ENCODE measurements at regions not wholly inside any gene's neighbourhood (a gene's known extent, or its start where the extent isn't known, plus 50 kb on each side); places are given as distances from the start of the nearest gene placed in this dataset.

DNA sequence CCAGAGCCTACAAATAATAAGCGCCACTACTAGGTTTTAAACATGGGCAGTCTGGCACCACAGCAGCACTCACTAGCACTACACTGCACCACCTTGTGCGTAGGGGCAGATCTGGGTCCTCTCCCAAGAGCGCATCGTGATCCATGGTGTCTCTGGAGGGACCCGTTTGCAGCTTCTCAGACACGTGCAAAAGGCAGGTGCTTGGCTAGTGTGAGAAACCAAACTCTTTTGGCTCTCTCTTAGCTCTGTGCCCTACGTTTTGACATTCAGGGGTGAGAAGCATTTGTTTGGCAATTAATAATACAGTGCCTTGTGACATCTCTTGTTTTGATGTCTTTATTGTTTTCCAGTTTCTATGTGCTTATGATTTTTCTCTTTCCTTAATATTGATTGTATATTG, 75.4 kb upstream of the EGFLAM start:
- Histone ChIP-seq H3K79me2 (replicated peaks; ENCODE audit: insufficient read depth) (no peaks in the 10 kb centered on the region), H3F3A (replicated peaks; ENCODE audit: low read depth) (no peaks in the 10 kb centered on the region), H3K36me3 (ENCODE audit: insufficient read depth) (no peaks in the 10 kb centered on the region), H3K4me3 (no peak overlapping the region), H2AFZ (no peak overlapping the region), H3K27me3 (ENCODE audit: insufficient read depth) (no peaks in the 10 kb centered on the region), H3K4me2 (no peak overlapping the region), H4K20me1 (replicated peaks; ENCODE audit: insufficient read depth) (no peaks in the 10 kb centered on the region), H3K4me1 (ENCODE audit: insufficient read depth) (peaks cover 3% of the 10 kb centered on the region; the same call in 1 of the 2 replicates), H3K27ac (ENCODE audit: low read depth) (no peak overlapping the region), H3K9me2 (ENCODE audit: insufficient read depth) (no peaks in the 10 kb centered on the region)
- Mint-ChIP-seq H3K27me3 (ENCODE audit: insufficient read depth, low read depth, poor library complexity) (no peaks in the 10 kb centered on the region), H3K27ac (no peak overlapping the region), H3K4me3 (no peak overlapping the region), H3K4me1 (peaks cover 6% of the 10 kb centered on the region; the same call in 2 of the 3 replicates), H3K36me3 (ENCODE audit: low read depth) (no peaks in the 10 kb centered on the region), H3K9me3 (no peaks in the 10 kb centered on the region)
- TF ChIP-seq EZH2 (IDR thresholded peaks at IDR 0.05; ENCODE audit: low read depth, unreplicated experiment): no peak
- TF ChIP-seq EZH2phosphoT487 (IDR thresholded peaks at IDR 0.05; ENCODE audit: unreplicated experiment): no peak
- TF ChIP-seq, protein P1, sequence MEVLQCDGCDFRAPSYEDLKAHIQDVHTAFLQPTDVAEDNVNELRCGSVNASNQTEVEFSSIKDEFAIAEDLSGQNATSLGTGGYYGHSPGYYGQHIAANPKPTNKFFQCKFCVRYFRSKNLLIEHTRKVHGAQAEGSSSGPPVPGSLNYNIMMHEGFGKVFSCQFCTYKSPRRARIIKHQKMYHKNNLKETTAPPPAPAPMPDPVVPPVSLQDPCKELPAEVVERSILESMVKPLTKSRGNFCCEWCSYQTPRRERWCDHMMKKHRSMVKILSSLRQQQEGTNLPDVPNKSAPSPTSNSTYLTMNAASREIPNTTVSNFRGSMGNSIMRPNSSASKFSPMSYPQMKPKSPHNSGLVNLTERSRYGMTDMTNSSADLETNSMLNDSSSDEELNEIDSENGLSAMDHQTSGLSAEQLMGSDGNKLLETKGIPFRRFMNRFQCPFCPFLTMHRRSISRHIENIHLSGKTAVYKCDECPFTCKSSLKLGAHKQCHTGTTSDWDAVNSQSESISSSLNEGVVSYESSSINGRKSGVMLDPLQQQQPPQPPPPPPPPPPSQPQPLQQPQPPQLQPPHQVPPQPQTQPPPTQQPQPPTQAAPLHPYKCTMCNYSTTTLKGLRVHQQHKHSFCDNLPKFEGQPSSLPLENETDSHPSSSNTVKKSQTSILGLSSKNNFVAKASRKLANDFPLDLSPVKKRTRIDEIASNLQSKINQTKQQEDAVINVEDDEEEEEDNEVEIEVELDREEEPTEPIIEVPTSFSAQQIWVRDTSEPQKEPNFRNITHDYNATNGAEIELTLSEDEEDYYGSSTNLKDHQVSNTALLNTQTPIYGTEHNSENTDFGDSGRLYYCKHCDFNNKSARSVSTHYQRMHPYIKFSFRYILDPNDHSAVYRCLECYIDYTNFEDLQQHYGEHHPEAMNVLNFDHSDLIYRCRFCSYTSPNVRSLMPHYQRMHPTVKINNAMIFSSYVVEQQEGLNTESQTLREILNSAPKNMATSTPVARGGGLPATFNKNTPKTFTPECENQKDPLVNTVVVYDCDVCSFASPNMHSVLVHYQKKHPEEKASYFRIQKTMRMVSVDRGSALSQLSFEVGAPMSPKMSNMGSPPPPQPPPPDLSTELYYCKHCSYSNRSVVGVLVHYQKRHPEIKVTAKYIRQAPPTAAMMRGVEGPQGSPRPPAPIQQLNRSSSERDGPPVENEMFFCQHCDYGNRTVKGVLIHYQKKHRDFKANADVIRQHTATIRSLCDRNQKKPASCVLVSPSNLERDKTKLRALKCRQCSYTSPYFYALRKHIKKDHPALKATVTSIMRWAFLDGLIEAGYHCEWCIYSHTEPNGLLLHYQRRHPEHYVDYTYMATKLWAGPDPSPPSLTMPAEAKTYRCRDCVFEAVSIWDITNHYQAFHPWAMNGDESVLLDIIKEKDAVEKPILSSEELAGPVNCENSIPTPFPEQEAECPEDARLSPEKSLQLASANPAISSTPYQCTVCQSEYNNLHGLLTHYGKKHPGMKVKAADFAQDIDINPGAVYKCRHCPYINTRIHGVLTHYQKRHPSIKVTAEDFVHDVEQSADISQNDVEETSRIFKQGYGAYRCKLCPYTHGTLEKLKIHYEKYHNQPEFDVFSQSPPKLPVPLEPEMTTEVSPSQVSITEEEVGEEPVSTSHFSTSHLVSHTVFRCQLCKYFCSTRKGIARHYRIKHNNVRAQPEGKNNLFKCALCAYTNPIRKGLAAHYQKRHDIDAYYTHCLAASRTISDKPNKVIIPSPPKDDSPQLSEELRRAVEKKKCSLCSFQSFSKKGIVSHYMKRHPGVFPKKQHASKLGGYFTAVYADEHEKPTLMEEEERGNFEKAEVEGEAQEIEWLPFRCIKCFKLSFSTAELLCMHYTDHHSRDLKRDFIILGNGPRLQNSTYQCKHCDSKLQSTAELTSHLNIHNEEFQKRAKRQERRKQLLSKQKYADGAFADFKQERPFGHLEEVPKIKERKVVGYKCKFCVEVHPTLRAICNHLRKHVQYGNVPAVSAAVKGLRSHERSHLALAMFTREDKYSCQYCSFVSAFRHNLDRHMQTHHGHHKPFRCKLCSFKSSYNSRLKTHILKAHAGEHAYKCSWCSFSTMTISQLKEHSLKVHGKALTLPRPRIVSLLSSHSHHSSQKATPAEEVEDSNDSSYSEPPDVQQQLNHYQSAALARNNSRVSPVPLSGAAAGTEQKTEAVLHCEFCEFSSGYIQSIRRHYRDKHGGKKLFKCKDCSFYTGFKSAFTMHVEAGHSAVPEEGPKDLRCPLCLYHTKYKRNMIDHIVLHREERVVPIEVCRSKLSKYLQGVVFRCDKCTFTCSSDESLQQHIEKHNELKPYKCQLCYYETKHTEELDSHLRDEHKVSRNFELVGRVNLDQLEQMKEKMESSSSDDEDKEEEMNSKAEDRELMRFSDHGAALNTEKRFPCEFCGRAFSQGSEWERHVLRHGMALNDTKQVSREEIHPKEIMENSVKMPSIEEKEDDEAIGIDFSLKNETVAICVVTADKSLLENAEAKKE (CRISPR knock-in tag; IDR thresholded peaks at IDR 0.05): no peak
- no peak for TF ChIP-seq ZNF114 (CRISPR knock-in tag; IDR thresholded peaks at IDR 0.05)
- TF ChIP-seq NANOG (IDR thresholded peaks at IDR 0.05; ENCODE audit: borderline replicate concordance): no peak
- TF ChIP-seq ZNF331 (CRISPR knock-in tag; IDR thresholded peaks at IDR 0.05; ENCODE audit: low read depth): no peak
- TF ChIP-seq CREB1 (CRISPR knock-in tag; IDR thresholded peaks at IDR 0.05; ENCODE audit: low read depth): no peak
- TF ChIP-seq STAT1 (IDR thresholded peaks at IDR 0.05; ENCODE audit: unreplicated experiment): no peak
- no peak for TF ChIP-seq REST (IDR thresholded peaks at IDR 0.05; ENCODE audit: unreplicated experiment)
- TF ChIP-seq, protein P2, sequence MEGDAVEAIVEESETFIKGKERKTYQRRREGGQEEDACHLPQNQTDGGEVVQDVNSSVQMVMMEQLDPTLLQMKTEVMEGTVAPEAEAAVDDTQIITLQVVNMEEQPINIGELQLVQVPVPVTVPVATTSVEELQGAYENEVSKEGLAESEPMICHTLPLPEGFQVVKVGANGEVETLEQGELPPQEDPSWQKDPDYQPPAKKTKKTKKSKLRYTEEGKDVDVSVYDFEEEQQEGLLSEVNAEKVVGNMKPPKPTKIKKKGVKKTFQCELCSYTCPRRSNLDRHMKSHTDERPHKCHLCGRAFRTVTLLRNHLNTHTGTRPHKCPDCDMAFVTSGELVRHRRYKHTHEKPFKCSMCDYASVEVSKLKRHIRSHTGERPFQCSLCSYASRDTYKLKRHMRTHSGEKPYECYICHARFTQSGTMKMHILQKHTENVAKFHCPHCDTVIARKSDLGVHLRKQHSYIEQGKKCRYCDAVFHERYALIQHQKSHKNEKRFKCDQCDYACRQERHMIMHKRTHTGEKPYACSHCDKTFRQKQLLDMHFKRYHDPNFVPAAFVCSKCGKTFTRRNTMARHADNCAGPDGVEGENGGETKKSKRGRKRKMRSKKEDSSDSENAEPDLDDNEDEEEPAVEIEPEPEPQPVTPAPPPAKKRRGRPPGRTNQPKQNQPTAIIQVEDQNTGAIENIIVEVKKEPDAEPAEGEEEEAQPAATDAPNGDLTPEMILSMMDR (conservative IDR thresholded peaks at IDR 0.05; ENCODE audit: low read depth in 2 of 2): no peak
- no peak for TF ChIP-seq JUNB (IDR thresholded peaks at IDR 0.05; ENCODE audit: unreplicated experiment)
- no peak for TF ChIP-seq ETS1 (IDR thresholded peaks at IDR 0.05)
- TF ChIP-seq POLR2AphosphoS5 (IDR thresholded peaks at IDR 0.05; ENCODE audit: low read depth): no peak
- ATAC-seq (no peak), DNase-seq (ENCODE audit: low spot score) (no peak)
